ENCODE measurements at regions not wholly inside any gene's neighbourhood (a gene's known extent, or its start where the extent isn't known, plus 50 kb on each side); places are given as distances from the start of the nearest gene placed in this dataset.

- peaks cover 3% of the 10 kb centered on the region for H3K27me3 ChIP-seq (ENCODE audit: insufficient read depth, poor library complexity, severe bottlenecking)
- DNase-seq (ENCODE audit: low read depth in 1 of 2, low spot score in 1 of 2), result no peak
These were observed 159.9 kb downstream of the ACTL8 start for GRCh38 chr1:17914987-17915386.

GRCh38 chr1:17915511-17916197, 160.5 kb downstream of the ACTL8 start:
- Histone ChIP-seq H3K27me3 (ENCODE audit: insufficient read depth, poor library complexity, severe bottlenecking) (no peaks in the 10 kb centered on the region), H3K27ac (replicated peaks) (no peak overlapping the region), H3K4me3 (replicated peaks; ENCODE audit: insufficient read depth, low read length) (no peak overlapping the region)
- TF ChIP-seq REST (IDR thresholded peaks at IDR 0.05; ENCODE audit: insufficient replicate concordance, low read depth), result no peak
- DNase-seq (ENCODE audit: low read depth in 1 of 2, low spot score in 1 of 2), result no peak

More at GRCh38 chr1:17914987-17915386, 159.9 kb downstream of the ACTL8 start:
- H3K27ac ChIP-seq (replicated peaks), result no peak overlapping the region
- no peak for TF ChIP-seq REST (IDR thresholded peaks at IDR 0.05; ENCODE audit: insufficient replicate concordance, low read depth)
- no peak for TF ChIP-seq POLR2AphosphoS5 (IDR thresholded peaks at IDR 0.05; ENCODE audit: low read depth)
- TF ChIP-seq GABPA (IDR thresholded peaks at IDR 0.05; ENCODE audit: low read depth), result no peak
- no peak for TF ChIP-seq CTCF (IDR thresholded peaks at IDR 0.05; ENCODE audit: insufficient read depth, low read length)
- H3K4me3 ChIP-seq (replicated peaks; ENCODE audit: insufficient read depth, low read length), result no peak overlapping the region

- no peak for DNase-seq (ENCODE audit: low read depth in 1 of 2, low spot score in 1 of 2)
- no peak for TF ChIP-seq GABPA (IDR thresholded peaks at IDR 0.05; ENCODE audit: low read depth)
- Histone ChIP-seq H3K4me3 (replicated peaks; ENCODE audit: insufficient read depth, low read length) (no peak overlapping the region), H3K27ac (replicated peaks) (no peak overlapping the region), H3K27me3 (ENCODE audit: insufficient read depth, poor library complexity, severe bottlenecking) (no peaks in the 10 kb centered on the region)
These were observed 161.6 kb downstream of the ACTL8 start for GRCh38 chr1:17916702-17917101.

GRCh38 chr1:17919525-17920439, 164.6 kb downstream of the ACTL8 start:
- Histone ChIP-seq H3K27me3 (ENCODE audit: insufficient read depth, poor library complexity, severe bottlenecking) (no peaks in the 10 kb centered on the region), H3K27ac (replicated peaks) (no peak overlapping the region), H3K4me3 (replicated peaks; ENCODE audit: insufficient read depth, low read length) (no peak overlapping the region)
- DNase-seq (ENCODE audit: low read depth in 1 of 2, low spot score in 1 of 2), result peak in 1 of 2 experiments; percentile 3
- TF ChIP-seq REST (IDR thresholded peaks at IDR 0.05; ENCODE audit: insufficient replicate concordance, low read depth), result peak; percentile 97
- TF ChIP-seq SPI1 (IDR thresholded peaks at IDR 0.05; ENCODE audit: borderline replicate concordance, low read depth), result no peak
